Stomach smooth muscle (tissue), 2 donors: ENCODE measurements at regions not wholly inside any gene's neighbourhood (a gene's known extent, or its start where the extent isn't known, plus 50 kb on each side); places are given as distances from the start of the nearest gene placed in this dataset.
A peak's percentile ranks its signal among the peaks of the same experiment; 100 is the strongest.
"Not testable (repeated sequence)": the region's sequence is repeated elsewhere in the genome, so short reads cannot be mapped to it uniquely, and the experiment has no call there.

Experiments
- H3K27ac ChIP-seq: one replicate; pipeline ENCODE4 v1.7.0; 2013; ENCODE audit warnings: mild to moderate bottlenecking, low read length, inconsistent platforms
- H3K27me3 ChIP-seq, 2 donors: one replicate each; pipeline ENCODE4 v1.7.0; 2013; ENCODE audit warnings: low read length in 2 of 2; ENCODE audit not compliant: insufficient read depth in 2 of 2, control insufficient read depth in 1 of 2
- H3K36me3 ChIP-seq, 2 donors: one replicate each; pipeline ENCODE4 v1.7.0; 2013; ENCODE audit warnings: low read length in 2 of 2; ENCODE audit not compliant: control insufficient read depth in 2 of 2, insufficient read depth in 2 of 2
- H3K4me1 ChIP-seq: one replicate; pipeline ENCODE4 v1.7.0; 2013; ENCODE audit warnings: low read length; ENCODE audit not compliant: control insufficient read depth, insufficient read depth
- H3K4me3 ChIP-seq, 2 donors: one replicate each; pipeline ENCODE4 v1.7.0; 2013; ENCODE audit warnings: low read length in 2 of 2
- H3K9ac ChIP-seq, 2 donors: one replicate each; pipeline ENCODE4 v1.7.0; 2013; ENCODE audit warnings: low read length in 2 of 2, mild to moderate bottlenecking in 1 of 2
- H3K9me3 ChIP-seq, 2 donors: one replicate each; pipeline ENCODE4 v1.7.0; 2013; ENCODE audit warnings: low read length in 2 of 2; ENCODE audit not compliant: control insufficient read depth in 2 of 2
- donor health status: healthy.
- donor health status: Pancreatic carcinoma.

GRCh38 chr17:64784353-64785010 is 122.4 kb upstream of the SMURF2 start:
- Histone ChIP-seq H3K4me1 (peaks cover 23% of the 10 kb centered on the region), H3K4me3 (no peak overlapping the region), H3K9me3 (no peaks in the 10 kb centered on the region), H3K27ac (no peak overlapping the region), H3K27me3 (peaks cover 29 to 40% of the 10 kb centered on the region in 2 donors), H3K9ac (no peak overlapping the region), H3K36me3 (peaks cover 10 to 31% of the 10 kb centered on the region in 2 donors)

DNA sequence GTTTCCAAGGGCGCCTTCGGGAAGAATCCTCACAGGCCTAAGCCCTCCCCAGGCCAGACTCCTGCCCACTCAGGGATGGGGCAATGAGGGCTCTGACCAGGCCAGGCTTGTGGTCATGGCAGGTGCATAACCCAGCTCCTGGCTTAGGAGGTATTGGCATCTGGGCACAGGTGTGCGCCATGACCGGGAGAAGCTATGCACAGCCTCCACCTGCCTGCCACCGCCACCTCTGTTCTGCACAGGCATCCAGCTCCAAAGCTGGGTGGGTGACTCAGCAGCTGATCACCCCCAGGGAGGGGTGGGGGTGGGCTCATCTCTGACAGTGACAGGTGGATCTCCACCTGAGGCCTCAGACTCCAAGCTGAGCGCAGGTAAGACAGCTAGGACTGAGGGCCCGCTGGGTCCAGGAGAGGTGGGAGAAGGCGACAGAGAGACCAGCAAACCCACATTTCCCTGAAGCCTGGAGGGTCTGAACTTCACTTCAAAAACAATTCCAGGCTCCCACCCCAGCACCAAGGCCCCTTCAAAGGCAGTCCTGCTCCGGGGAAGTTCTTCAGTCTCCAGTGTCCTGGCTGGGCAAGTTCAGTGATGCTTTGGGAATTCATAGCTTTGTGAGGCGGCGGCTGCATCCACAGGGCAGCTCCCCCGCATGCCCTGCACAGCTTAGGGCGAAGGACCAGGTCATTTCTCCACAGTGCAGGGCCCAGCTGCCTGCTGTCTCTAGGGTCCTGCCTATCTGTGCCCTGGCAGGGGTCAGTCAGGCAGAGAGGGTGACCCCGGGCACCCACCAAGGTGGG is 121.6 kb upstream of the SMURF2 start:
- Histone ChIP-seq H3K27ac (no peak overlapping the region), H3K4me3 (no peak overlapping the region), H3K27me3 (peaks cover 35 to 47% of the 10 kb centered on the region in 2 donors), H3K9me3 (no peaks in the 10 kb centered on the region), H3K36me3 (peaks cover 10 to 31% of the 10 kb centered on the region in 2 donors), H3K9ac (no peak overlapping the region), H3K4me1 (peaks cover 30% of the 10 kb centered on the region)

- Histone ChIP-seq H3K9me3 (no peaks in the 10 kb centered on the region), H3K9ac (no peak overlapping the region), H3K27ac (no peak overlapping the region), H3K27me3 (peaks cover 39 to 54% of the 10 kb centered on the region in 2 donors), H3K4me1 (peaks cover 37% of the 10 kb centered on the region), H3K4me3 (no peak overlapping the region), H3K36me3 (peaks cover 10 to 31% of the 10 kb centered on the region in 2 donors)
Observed at GRCh38 chr17:64783031-64783461, 120.9 kb upstream of the SMURF2 start.

GRCh38 chr17:64781810-64782555 is 119.9 kb upstream of the SMURF2 start:
- H3K9ac ChIP-seq: no peak overlapping the region
- peaks cover 46% of the 10 kb centered on the region for H3K4me1 ChIP-seq

GRCh38 chr17:64781014-64781756 is 119.1 kb upstream of the SMURF2 start:
- Histone ChIP-seq H3K9me3 (no peaks in the 10 kb centered on the region), H3K4me3 (peak overlapping the region; percentile 49 to 59), H3K27me3 (peaks cover 42 to 50% of the 10 kb centered on the region in 2 donors), H3K9ac (no peak overlapping the region), H3K4me1 (peaks cover 52% of the 10 kb centered on the region), H3K36me3 (peaks cover 3 to 17% of the 10 kb centered on the region in 2 donors), H3K27ac (no peak overlapping the region)

More at GRCh38 chr17:64781810-64782555, 119.9 kb upstream of the SMURF2 start:
- H3K27me3 ChIP-seq: peaks cover 42 to 56% of the 10 kb centered on the region in 2 donors
- H3K27ac ChIP-seq: no peak overlapping the region
- peak overlapping the region in 1 of 2 donors; percentile 15 for H3K4me3 ChIP-seq
- peaks cover 7 to 24% of the 10 kb centered on the region in 2 donors for H3K36me3 ChIP-seq
- no peaks in the 10 kb centered on the region for H3K9me3 ChIP-seq

- peaks cover 3 to 14% of the 10 kb centered on the region in 2 donors for H3K36me3 ChIP-seq
- no peaks in the 10 kb centered on the region for H3K9me3 ChIP-seq
- no peak overlapping the region for H3K9ac ChIP-seq
- H3K4me3 ChIP-seq: peak overlapping the region; percentile 49 to 59
- H3K27ac ChIP-seq: no peak overlapping the region
- H3K27me3 ChIP-seq: peaks cover 42 to 46% of the 10 kb centered on the region in 2 donors
- H3K4me1 ChIP-seq: peaks cover 54% of the 10 kb centered on the region
Observed at GRCh38 chr17:64780096-64781013, 118.2 kb upstream of the SMURF2 start.

DNA sequence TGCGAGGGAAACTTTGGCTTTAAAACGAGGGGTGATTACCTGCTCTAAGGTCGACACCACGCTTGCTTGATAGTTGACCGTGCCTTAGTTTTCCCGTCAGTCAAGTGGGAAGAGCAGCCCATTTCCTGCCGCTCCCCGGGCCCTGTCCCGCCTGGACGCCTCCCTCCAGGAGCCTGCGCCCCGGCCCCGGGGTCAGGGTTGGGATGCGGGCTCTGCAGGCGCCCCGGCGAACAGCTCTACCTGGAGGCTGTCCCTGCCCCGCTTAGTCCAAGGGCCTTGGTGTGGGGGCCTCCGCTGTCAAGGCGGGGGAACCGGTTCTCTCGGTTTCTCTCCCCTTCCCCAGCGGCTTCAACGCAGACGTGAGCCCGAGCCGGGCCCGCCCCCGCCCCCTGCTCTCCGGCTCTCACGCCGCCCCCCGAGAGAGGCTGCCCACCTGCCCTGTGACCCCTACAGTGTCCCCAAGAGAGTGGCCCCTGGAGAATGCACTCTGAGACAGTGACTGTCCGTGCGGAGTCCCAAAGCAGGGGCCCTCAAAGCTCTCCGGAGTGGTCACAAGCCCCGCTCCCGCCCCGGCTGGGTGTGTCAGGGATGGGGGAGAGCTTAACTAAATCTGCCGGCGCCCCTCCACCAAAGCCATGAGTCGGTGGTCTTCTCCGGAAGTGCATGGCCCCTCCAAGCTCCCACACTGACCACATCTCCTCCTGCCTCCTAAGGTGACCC is 117.4 kb upstream of the SMURF2 start:
- Histone ChIP-seq H3K4me1 (peaks cover 54% of the 10 kb centered on the region), H3K27ac (no peak overlapping the region)

GRCh38 chr17:64779098-64779375 is 116.9 kb upstream of the SMURF2 start:
- H3K4me3 ChIP-seq: peak overlapping the region in 1 of 2 donors; percentile 60
- not testable (repeated sequence) for H3K9ac ChIP-seq, H3K9me3 ChIP-seq, H3K36me3 ChIP-seq, H3K27ac ChIP-seq
- H3K4me1 ChIP-seq: peaks cover 54% of the 10 kb centered on the region
- peaks cover 39 to 44% of the 10 kb centered on the region in 2 donors for H3K27me3 ChIP-seq

More for the DNA sequence above, 117.4 kb upstream of the SMURF2 start:
- no peaks in the 10 kb centered on the region for H3K9me3 ChIP-seq
- H3K27me3 ChIP-seq: peaks cover 42 to 45% of the 10 kb centered on the region in 2 donors
- no peak overlapping the region for H3K9ac ChIP-seq
- H3K36me3 ChIP-seq: peaks cover 0 to 9% of the 10 kb centered on the region in 2 donors
- no peak overlapping the region for H3K4me3 ChIP-seq
